B cell (primary cell): ENCODE measurements at regions not wholly inside any gene's neighbourhood (a gene's known extent, or its start where the extent isn't known, plus 50 kb on each side); places are given as distances from the start of the nearest gene placed in this dataset.

ENCODE experiments used
- EZH2 ChIP-seq: IDR thresholded peaks from 2 replicates; pipeline ENCODE4 v1.6.1; 2012; ENCODE audit warnings: borderline replicate concordance, low read depth, mild to moderate bottlenecking, moderate library complexity, low read length; ENCODE audit not compliant: insufficient read depth, poor library complexity, severe bottlenecking
- TF ChIP-seq, protein P1 (sequence below): fragments of 200-600 bp; IDR thresholded peaks from one replicate; pipeline ENCODE4 v1.8.0; 2022; ENCODE audit warnings: antibody characterized with exemption, mild to moderate bottlenecking

DNA sequence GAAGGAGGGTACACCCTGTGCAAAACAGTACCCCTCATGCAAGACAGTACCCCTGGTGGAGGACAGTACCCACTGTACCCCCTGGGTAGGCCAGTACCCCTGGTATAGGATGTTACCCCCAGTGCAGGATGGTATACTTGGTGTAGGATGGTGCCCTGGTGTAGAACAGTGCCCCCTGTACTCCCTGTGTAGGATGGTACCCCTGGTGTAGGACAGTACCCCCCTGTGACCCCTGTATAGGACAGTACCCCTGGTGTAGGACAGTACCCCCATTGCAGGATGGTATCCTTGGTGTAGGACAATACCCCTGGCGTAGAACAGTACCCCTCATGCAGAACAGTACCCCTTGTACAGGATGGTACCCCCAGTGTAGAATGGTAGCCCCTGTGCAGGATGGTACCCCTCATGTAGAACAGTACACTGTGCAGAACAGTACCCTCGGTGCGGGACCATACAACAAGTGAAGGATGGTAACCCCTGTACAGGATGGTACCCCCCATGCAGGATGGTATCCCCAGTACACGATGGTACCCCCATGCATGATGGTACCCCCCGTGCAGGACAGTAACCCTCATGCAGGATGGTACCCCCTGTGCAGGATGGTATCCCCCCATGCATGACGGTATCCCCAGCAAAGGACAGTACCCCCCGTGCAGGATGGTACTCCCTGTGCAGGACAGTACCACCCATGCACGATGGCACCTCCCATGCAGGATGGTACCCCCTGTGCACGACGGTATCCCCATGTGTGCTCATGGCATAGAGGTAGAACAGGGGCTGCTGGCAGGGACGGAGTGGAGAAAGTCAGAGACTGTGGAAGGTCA, 248.0 kb downstream of the DCDC2C start:
- TF ChIP-seq, protein P1, sequence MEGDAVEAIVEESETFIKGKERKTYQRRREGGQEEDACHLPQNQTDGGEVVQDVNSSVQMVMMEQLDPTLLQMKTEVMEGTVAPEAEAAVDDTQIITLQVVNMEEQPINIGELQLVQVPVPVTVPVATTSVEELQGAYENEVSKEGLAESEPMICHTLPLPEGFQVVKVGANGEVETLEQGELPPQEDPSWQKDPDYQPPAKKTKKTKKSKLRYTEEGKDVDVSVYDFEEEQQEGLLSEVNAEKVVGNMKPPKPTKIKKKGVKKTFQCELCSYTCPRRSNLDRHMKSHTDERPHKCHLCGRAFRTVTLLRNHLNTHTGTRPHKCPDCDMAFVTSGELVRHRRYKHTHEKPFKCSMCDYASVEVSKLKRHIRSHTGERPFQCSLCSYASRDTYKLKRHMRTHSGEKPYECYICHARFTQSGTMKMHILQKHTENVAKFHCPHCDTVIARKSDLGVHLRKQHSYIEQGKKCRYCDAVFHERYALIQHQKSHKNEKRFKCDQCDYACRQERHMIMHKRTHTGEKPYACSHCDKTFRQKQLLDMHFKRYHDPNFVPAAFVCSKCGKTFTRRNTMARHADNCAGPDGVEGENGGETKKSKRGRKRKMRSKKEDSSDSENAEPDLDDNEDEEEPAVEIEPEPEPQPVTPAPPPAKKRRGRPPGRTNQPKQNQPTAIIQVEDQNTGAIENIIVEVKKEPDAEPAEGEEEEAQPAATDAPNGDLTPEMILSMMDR = no peak
- no peak for TF ChIP-seq EZH2
